HG03442 (cell line): ENCODE measurements at regions not wholly inside any gene's neighbourhood (a gene's known extent, or its start where the extent isn't known, plus 50 kb on each side); places are given as distances from the start of the nearest gene placed in this dataset.

Experiments used
- ATAC-seq: cut with Tn5 transposase; IDR thresholded peaks from one replicate; pipeline ENCODE4 v1.9.1; 2021; ENCODE audit warnings: mild to moderate bottlenecking, moderate library complexity; ENCODE audit not compliant: unreplicated experiment

DNA sequence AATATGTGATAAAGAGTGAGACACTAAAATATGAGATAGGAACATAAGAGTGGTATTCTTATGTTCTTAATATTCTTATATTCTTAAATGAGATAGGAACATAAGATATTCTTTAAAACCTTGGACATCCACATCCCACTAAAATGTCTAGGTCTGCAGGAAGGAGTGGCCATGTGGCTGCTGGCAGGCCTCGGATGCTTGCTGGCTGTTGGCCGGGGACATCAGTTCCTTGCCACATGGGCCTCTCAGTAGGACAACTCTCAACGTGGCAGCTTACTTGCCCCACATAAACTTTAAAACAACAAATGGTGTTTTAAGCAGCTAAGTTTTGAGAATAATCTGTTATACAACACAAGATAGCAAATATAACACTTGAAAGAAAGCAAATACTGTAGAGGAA, 240.1 kb downstream of the CASP12 start:
- ATAC-seq: no peak

- no peak for ATAC-seq
Observed at GRCh38 chr11:104657083-104657482, 241.2 kb downstream of the CASP12 start.

- ATAC-seq: no peak
Observed at GRCh38 chr11:104655066-104655465, 243.2 kb downstream of the CASP12 start.

DNA sequence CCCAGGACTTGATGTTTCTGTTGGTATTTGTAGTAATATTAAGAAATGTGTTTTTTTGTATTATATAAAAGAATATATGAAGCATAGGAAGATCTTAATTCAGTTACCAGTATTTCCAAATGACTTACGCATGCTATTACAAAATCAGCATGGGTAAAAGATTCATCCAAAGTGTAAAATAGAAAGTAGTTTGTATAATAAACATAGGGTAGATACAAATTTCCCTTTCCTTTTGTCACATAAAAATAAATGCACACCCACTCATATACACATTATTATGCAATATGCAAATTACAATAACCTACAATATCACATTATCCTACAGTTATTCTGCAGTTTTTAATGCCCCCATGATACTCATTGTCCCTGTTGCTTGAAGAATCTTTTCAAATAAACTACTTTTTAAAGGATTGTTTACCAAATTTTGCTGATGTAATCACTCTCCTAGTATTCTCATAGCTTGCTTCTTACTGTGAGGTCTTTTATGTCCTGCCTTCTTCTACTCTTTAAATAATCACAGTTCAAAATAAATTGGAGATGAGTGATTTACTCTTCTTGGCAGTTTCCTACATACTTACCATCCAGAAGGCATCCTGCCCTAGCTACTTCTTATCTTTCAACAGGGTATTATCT, 244.0 kb downstream of the CASP12 start:
- ATAC-seq: no peak

DNA sequence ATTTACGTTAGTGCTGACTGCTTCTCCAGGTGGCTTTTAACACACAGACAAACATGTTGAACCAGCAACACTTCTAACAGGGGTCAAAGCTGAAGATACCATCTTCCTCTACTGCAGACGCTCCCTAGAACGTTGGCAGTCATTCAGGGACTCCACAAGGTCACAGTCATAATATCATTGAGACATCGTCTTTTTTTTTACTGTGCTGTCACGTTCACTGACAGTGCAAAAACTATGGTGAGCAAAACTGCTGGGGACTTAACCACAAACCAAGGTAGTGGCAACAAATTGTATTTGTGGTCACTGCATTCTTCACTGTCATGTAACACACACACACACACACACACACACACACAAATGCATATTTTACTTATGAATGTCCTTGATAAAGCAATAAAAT, 244.9 kb downstream of the CASP12 start:
- no peak for ATAC-seq

GRCh38 chr11:104652996-104653395, 245.3 kb downstream of the CASP12 start:
- ATAC-seq: no peak

DNA sequence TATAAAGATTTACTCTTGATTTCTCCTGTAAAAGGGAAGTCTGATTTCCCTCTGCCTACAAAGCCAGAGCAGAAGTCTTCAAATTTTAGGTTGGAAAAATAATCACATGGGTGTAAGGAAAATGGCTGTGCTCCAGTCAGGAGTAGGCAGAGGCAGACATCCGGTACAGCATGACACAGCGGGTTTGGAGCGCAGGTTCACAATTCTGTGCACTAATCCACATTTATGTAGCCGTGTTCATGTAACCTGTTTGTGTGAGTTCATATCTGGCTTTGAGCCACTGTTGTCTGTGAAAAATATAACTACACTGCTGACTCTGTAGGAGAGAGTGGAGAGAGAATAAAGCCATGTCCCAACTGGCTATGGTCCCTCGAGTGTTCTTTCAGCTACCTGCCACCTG, 248.0 kb downstream of the CASP12 start:
- no peak for ATAC-seq

DNA sequence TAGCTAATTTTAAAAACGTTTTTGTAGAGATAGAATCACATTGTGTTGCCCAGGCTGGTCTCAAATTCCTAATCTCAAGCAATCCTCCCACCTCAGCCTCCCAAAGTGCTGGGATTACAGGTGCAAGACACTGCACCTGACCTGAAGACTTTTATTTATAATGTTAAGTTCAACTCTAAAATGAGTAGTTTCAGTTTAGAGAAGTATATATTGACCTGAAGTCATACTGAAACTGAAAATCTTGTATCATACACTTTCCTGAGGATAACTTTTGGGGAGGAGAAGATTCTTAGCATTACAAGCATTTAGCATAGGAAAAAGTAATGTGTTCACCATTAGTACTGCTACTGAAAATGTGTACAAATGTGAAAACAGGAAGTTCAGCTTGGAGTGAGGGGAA, 249.3 kb downstream of the CASP12 start:
- ATAC-seq: no peak

GRCh38 chr11:104645261-104646222, 252.7 kb downstream of the CASP12 start:
- no peak for ATAC-seq

DNA sequence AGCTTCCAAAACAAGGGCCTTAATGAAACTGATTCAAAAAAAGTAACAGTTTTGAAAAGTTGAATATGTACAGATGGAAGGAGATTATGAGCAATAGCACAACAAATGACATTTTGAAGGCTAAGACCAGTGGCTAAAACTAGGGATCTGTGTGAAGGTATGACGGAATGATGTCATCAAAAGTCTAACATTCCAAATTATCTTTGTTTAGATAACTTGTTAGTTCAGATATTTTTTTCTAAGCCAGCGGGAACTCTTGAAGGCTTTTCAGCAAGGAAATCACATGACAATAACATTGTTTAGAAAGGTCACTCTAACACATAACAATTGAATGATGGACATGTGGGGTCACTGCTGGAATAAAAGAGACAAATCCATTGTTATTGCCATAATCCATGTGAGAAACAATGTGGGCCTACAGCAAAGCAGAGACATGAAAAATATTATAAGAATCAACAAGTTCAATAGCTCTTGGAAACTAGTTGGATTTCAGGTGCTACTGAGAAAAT, 260.5 kb downstream of the CASP12 start:
- no peak for ATAC-seq

DNA sequence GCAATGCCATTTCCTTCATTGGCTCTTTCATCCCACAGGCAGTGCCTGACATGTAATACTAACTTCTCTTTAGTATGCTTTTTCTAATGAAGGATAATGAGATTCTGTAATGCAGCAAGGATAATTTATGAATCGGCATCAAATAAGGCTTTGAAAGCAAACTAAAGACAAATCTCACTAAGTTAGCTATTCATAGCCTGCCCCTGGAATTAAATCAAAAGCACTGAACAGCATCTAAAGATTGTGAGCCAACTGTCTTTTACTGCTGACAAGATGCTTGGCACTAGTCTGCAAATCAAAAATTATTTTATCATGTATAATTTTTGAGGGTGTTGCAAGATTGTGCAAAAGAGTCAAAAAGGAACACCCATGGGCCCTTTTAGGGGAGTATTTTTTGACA, 265.0 kb downstream of the CASP12 start:
- no peak for ATAC-seq

DNA sequence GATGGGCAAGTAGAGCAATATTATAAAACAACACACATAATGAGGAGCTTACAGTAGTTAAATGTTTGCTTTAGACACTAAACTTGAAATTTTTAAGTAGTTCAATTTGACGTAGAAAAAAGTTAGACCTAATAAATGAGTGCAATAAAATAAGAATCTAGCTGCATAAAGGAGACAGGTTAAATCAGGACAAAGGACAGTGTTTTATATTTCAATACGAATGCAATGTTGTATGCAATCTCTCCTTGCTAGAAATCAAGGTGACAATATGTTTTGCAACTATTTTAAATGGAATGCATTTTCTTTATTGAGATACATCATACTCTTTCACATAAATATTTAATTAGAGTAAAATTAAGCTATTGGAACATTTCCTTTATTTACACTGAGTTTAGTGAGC, 267.9 kb downstream of the CASP12 start:
- no peak for ATAC-seq

DNA sequence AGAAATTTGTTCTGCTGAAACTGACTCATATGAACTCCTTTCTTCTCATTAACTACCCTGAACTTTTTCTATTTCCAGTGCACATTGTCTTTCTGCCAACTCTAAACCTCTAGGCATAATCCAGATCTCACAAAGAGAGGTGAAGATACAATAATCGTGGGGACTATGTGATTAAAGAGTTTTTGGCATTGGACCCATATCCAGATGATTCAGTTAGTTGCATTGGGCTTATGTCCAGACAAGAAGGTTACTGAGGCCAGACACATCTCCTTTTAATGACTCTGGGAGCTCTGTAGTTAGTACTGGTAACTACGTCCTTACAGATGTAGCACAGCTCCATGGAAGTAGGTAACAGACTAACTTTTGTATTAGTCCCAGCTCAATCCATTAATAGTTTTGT, 273.0 kb downstream of the CASP12 start:
- no peak for ATAC-seq

DNA sequence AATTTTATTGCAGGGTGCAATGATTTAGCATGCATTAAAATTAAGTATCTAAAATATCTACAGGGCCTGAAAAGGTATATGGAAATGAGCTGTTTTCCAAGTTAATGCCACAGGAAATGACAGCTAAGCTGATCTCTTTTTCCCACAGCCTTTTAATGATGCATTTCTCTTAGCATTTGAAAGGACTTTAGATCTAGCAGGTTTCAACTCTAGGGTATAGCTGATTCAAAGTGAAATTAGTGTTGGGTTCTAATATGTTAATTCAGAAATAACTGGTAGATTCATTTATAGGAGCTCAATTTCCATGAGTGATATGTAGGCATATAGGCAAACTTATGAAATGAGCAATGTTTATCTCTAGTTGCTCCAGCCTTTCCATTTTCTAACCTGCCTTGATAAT, 274.2 kb downstream of the CASP12 start:
- no peak for ATAC-seq

DNA sequence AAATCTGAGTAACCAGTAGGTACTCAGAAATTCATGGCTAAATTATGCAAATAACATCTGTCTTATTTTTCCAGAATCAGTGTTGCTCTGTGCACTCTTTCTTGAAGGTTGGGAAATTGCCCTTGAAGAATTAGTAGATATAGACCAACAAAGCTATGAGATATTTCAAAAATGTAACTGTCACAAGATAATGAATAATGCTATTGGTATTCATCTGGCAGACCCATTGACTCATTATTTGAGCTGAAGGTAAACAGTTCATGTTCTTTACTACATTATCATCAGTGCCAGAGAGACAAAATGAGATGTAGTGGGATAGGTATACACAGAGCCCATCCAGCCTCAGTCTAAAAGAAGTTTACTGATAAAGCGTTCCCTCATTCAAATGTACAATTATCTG, 274.7 kb downstream of the CASP12 start:
- no peak for ATAC-seq

DNA sequence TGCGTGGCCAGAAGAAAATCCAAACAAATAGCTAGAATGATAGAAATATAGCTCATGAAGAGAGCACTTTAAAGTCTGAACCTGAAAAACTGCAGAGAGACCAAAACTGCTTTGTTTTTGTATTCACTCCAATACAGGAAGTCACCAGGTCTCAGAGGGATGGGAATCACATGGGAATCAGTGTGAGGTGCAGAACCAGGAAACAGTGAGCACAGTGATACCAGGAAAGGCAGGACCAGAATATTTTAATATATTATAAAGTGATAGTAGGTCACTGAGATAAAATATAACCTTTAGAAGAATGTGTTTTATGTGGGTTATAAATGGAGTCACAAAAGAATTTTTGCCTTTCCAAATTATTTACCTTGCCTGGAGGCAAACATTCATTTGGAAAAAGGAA, 277.3 kb downstream of the CASP12 start:
- ATAC-seq: no peak

DNA sequence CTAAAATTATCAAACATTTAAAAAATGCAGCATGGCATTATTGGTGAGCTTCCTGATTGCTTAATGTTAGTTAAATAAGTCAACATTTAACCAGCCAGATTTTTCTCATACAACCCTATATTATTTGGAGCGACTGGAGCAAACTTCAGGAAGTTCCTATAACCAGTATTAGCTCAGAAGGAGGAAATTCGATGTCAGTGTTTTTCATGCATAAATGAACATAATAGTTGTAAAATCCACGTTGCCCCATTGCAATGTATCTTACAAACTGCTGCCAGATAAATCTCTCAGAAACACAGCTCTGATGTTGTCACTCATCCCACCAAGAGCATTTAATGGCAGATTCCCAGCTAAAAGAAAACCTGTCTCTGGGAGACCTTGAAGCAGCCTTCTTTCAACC, 278.5 kb downstream of the CASP12 start:
- no peak for ATAC-seq

DNA sequence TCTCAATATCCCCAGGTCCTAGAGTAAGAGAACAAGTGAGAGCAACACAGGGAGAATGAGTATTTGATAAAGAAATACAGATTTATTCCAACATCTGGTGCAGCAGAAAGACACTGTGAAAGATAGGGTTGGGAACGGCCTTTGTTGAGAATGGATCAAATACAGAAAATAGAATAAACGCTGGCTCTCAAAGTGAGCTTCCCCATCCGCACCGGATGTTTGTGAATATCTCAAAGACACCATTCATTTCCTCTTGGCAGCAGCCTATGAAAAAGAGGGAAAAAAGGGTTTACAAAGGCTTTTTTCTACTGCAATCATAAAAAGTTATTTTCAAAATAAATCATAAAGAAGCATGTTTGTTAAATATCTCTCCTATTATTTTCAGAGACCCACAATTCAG, 279.3 kb downstream of the CASP12 start:
- ATAC-seq: no peak

DNA sequence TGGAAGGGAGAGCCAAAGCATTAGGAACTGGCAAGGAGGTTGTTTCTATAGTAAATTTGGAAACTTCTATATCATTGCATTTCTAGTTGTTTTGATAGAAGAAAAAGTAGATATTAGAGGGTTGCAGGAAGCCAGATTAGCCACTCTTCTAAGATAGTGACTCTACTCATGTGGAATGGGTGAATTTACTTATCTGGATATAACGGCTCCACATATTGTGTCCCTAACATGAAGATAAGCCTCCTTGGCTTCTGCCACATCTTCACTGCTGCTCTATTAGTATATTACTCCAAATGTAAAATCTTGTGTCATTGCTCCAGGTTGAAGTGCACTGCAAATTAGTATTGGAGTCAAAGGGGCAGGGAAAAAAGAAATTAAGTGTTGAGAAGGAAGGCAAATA, 283.3 kb downstream of the CASP12 start:
- no peak for ATAC-seq

GRCh38 chr11:104614117-104614680, 284.1 kb downstream of the CASP12 start:
- ATAC-seq: no peak

- ATAC-seq: no peak
Observed at GRCh38 chr11:104610635-104611034, 287.6 kb downstream of the CASP12 start.
